Keratinocyte (primary cell): ENCODE measurements at regions not wholly inside any gene's neighbourhood (a gene's known extent, or its start where the extent isn't known, plus 50 kb on each side); places are given as distances from the start of the nearest gene placed in this dataset.

Experiments used
- EZH2 ChIP-seq: IDR thresholded peaks from one replicate; pipeline ENCODE4 v1.6.1; 2012; ENCODE audit warnings: inconsistent platforms, mild to moderate bottlenecking, low read length, moderate library complexity
- TF ChIP-seq, protein P1 (sequence below), 3 experiments: IDR thresholded peaks in 1 of 3; conservative IDR thresholded peaks in 1 of 3; optimal IDR thresholded peaks in 1 of 3; 2 replicates in 2 of 3; 3 replicates in 1 of 3; pipeline versions ENCODE3 to v1.5.1; 2011; ENCODE audit warnings: low read length in 3 of 3, mild to moderate bottlenecking in 3 of 3, moderate library complexity in 2 of 3, control low read depth in 1 of 3, inconsistent platforms in 1 of 3; ENCODE audit not compliant: insufficient read depth in 2 of 3; ENCODE audit errors: extremely low read depth in 1 of 3

- TF ChIP-seq EZH2 = no peak
- TF ChIP-seq, protein P1, sequence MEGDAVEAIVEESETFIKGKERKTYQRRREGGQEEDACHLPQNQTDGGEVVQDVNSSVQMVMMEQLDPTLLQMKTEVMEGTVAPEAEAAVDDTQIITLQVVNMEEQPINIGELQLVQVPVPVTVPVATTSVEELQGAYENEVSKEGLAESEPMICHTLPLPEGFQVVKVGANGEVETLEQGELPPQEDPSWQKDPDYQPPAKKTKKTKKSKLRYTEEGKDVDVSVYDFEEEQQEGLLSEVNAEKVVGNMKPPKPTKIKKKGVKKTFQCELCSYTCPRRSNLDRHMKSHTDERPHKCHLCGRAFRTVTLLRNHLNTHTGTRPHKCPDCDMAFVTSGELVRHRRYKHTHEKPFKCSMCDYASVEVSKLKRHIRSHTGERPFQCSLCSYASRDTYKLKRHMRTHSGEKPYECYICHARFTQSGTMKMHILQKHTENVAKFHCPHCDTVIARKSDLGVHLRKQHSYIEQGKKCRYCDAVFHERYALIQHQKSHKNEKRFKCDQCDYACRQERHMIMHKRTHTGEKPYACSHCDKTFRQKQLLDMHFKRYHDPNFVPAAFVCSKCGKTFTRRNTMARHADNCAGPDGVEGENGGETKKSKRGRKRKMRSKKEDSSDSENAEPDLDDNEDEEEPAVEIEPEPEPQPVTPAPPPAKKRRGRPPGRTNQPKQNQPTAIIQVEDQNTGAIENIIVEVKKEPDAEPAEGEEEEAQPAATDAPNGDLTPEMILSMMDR (optimal IDR thresholded peaks at IDR 0.05 in 1 of 3, IDR thresholded peaks at IDR 0.05 in 1 of 3, conservative IDR thresholded peaks at IDR 0.05 in 1 of 3; ENCODE audit: extremely low read depth in 1 of 3, insufficient read depth in 2 of 3, low read length in 3 of 3) = no peak
These were observed 1040.4 kb upstream of the MIR17HG start for GRCh38 chr13:90307136-90307535.
